NCI-H345 treated with DMSO at 0.1 percent for 48 hours (cell line): ENCODE measurements at regions not wholly inside any gene's neighbourhood (a gene's known extent, or its start where the extent isn't known, plus 50 kb on each side); places are given as distances from the start of the nearest gene placed in this dataset.
"Not testable (repeated sequence)": the region's sequence is repeated elsewhere in the genome, so short reads cannot be mapped to it uniquely, and the experiment has no call there.

Experiments used
- DNase-seq: peaks from one replicate; lab custom pipeline; 2025; ENCODE audit not compliant: unreplicated experiment; lab: John Stamatoyannopoulos, UW

DNA sequence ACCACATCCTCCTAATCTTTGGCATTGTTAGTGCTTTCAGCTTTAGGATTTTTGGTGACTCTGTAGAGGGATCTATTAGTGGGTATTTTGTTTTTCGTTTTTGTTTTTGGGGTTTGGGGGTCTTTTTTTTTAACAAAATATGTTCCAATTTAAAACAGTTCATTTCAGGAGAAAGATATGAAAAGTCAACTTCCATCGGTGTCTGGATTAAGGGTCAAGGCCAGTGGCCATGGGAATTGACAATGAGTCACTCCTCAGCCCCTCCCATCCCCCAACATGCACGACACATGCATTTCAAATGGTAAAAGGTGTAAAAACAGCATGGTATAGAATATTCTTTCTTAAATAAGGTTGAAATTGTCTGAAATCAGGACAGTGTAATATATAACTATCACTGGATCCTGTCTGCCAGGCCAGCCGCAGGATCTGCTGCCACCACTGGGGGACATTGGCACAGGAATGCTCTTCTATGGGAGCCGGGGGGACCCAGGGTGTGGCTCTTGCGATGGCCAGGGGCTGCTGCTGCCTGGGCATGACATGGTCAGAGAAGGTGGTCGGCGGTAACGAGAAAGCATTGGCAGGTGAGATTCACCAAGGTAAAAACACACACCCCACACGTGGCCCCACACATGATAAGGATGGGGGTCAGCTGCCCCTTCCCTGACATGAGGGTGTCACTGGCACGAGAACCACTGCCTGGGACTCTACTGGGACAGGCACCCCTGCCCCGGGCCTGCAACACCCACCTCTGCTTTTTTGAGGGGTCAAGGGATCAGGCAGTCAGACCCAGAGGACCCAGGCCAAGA lies 126.2 kb upstream of the KCTD7 start:
- no peak for DNase-seq

DNA sequence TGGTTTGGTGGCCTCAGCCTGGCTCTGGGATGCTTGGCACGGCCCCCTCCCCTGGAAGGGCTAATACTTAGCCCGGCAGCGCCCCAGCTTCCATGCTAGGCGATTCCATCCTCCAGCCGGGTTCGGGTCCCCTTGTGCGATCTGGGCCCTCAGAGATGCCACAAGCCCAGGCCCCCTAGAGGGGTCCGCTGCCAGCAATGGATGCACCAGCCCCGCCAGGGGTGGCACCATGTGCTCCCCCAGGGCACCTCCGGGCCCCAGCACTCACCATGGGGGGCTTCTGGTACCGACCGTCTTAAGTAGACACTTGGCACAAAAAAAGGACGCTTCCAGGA lies 125.7 kb upstream of the KCTD7 start:
- no peak for DNase-seq

DNA sequence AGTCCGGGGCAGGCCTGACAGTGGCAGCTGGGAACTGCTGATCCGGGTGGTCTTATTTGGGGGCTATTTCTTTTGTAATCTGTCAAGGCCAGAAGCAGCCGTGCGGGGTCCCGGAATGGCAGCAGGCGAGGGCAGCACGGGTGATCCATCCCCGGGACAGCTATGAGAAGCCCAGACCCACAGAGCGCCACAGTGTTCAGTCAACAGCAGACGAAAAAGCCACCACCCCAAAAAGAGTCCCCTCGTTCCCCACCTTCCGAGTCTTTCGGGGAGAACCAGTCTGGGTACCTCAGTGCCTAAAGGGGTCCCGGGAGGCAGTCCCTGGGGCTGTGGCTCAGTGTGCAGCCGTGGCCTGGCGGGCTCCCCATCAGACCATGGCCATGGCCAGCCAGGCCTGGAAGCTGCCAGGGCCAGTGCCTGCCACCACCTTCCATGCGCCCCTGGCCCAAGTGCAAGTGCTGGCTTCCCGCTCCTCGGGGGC lies 125.1 kb upstream of the KCTD7 start:
- no peak for DNase-seq

DNA sequence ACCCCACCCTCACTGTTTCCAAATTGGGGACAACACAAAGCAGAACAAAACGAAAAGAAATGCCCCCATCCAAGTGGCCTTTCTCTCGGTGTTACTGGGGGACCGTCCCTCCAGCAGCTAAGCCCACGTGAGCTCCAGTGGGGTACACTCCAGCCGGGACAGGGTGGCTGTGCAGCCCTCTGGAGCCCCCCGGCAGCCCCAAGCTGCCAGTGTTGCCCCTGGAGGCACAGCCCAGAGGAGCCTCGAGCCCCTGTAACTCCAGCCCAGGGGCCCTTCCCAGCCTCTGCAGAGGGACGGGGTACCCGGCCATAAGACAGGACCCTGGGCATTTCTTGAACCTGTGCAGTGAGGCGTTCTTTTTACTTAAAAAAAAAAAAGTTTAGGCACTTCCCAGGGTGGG lies 124.5 kb upstream of the KCTD7 start:
- no peak for DNase-seq

DNA sequence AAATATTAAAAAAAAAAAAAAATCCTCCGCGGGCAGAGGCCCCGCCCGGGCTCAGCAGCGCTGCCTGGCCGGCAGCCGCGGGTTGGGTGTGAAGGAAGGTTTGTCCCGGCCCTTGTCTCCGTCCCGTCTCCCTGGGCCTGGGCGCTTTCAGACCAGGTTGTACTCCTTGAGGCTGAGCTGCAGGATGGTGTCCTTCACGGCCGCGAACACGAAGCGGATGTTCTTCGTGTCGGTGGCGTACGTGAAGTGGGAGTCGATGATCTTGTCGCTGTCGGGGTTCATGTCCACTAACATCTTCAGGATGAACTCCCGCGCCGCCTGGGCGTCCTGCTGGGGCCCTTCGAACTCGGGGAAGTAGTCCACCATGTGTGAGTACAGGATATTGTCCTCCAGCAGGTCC lies 123.7 kb upstream of the KCTD7 start:
- no peak for DNase-seq

DNA sequence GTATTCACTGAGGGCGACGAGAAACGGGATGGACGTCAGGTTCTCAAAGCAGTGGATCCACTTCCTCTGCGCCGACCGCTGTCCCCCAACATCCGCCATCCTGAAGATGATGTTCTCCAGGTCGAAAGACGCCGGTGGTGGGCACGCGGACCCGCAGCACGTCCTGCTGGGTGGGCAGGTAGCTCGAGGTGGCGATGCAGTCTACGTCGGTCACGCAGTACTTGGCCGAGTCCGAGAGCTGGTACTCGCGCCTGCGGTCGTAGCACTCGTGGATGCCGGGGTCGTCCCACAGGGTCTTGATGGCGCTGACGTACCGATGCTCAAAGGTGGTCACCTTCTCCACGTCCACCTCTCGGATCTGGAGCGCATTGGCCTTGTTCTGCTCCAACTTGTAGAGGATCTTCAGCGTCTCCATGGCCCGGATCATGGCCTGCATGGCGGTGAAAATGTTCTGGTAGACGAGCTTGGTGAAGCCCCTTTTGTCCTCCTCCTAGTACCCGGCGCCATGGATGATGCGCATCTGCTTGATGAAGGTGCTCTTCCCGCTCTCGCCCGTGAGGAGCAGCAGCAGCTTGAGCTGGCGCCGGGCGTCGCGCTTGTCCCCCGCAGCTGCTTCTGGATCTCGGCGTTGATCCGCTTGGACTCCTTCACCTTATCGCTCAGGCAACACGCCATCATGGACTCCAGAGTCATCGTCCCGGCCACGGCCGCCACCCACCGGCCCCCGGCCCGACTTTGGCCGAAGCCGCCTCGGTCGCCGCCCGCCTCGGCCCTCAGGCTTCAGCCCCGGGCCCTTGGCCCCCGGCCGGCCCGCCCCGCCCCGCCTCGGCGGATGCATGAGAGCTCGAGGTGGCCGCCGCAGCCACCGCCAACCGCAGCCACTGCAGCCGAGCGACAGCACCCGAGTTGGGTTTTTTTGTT lies 122.9 kb upstream of the KCTD7 start:
- DNase-seq, result no peak

DNA sequence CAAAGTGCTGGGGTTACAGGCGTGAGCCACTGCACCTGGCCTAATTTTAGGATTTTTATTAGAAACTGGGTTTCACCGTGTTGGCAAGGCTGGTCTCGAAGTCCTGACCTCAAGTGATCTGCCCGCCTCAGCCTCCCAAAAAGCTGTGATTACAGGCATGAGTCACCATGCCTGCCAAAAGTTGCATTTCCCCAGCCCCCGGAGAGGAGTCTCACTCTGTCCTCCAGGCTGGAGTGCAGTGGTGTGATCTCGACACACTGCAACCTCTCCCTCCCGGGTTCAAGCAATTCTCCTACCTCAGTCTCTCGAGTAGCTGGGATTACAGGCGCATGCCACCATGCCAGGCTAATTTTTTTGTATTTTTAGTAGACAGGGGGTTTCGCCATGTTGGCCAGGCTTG lies 122.0 kb upstream of the KCTD7 start:
- not testable (repeated sequence) for DNase-seq

DNA sequence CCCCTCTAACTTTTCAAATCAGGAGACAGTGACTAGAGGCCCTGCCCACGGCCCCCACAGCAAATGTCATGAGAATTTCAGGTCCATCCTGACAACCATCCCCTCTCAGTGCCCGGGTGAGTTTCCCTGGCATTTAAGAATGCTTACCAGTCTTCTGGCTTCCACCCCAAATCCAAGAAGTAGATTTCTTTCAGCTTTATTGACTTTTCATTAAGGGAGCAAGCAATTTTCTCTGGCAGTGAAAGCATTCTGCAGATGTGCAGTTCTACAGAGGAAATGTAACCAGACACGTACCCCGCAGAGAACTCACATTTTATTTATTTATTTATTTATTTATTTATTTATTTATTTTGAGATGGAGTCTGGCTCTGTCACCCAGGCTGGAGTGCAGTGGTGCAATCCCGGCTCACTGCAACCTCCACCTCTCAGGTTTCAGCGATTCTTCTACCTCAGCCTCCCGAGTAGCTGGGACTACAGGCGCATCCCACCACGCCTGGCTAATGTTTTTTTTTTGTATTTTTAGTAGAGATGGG lies 120.9 kb upstream of the KCTD7 start:
- no peak for DNase-seq

DNA sequence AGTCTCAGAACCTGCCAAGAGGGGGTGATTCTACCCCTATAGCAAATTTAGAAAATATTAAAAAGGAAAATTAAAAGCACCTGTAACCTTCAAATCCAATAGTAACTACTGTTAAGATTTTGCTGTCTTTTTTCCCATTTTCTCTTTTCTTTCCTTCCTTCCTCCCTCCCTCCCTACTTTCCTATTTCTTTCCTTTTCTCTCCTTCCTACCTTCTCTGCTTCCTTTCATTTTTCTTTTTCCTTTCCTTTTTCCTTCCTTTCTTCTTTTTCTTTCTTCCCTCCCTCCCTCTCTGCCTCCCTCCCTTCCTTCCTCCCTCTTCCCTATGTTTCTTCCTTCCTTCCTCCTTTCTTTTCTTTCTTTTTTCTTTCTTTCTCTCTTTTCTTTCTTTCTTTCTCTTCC lies 120.2 kb upstream of the KCTD7 start:
- no peak for DNase-seq

DNA sequence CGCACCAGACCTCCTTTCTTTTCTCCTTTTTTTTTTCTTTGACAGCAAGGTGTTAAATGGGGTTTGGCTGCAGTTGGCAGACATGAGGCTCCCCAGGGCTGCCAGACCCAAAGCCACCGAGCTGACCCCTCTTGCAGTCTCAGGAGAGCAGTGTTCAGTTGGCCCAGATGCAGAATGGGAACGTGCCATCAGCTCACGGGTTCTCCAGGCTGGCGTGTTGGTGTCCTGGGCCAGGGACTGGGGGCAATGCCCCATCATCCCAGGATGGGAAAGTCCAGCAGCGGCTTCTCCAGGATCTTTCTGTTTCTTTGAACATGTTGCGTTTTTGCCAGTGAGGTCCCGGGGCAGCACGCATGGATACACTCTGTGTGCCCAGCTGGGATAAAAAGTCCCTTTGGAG lies 114.6 kb upstream of the KCTD7 start:
- no peak for DNase-seq

DNA sequence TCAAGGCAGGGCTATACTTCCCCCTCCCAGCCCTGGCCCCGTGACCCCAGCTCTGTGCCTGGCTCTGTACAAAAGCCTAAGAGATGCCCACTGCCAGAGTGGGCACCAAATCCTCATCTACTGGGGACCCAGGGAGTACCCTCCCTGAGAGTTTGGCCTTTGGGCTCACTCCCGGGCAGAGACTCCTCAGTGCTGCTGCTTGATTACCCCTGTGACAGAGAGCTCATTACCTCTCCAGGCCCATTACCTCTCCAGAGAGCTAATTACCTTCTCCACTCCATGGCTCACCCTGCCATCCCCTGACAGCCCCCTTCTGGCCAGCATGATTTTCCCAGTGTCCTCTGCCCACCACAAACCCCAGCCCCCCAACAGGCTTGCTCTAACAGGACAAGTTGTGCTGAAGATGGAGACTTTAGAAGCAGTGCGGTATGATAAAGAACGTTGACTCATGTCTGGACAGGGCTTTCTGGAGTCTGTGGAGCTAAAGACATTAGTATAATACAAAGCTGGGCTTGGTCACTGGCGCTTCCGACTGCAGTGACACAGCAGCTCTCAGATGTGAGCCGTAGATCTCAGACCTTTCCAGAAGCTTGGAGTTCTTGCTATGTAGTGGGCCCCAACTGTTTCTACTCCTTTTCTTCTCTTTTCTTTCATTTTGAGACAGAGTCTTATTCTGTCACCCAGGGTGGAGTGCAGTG lies 111.3 kb upstream of the KCTD7 start:
- DNase-seq, result no peak

DNA sequence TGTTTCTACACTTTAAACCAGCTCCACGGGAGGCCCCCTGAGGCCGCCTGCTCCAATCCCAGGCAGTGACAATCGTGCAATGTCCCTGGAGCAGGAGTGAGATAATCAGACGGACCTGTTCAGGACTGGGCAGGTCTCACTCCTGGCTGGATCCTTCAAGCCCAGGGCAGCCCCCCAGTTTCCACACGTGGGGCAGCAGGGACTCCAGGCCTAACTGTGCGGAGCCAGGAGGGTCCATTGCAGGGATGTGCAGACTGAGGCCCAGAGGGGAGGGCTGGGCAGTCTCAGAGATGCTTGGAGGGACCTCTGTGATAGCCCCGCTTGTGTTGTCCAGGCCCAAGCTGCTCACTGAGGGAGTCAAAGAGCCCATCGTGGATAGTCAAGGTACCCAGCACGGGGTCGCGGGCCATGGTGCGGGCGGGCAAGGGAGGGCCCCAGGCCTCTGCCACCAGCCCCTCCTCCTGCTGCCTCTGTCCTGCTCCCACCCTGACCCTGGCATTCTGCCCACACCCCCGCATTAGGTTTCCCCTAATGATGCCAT lies 110.5 kb upstream of the KCTD7 start:
- DNase-seq, result no peak

DNA sequence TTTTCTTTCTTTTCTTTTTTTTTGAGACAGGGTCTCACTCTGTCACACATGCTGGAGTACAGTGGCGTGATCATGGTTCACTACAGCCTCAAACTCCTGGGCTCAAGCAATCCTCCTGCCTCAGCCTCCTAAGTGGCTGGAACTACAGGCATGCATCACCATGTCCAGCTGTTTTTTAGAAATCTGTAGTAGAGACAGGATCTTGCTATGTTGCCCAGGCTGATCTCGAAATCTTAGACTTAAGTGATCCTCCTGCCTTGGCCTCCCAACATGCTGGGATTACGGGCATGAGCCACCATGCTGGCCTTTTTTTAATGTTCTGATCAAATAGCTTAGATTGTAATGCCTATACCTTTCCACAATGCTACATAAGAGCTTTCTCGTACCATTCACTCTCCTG lies 107.0 kb upstream of the KCTD7 start:
- no peak for DNase-seq

DNA sequence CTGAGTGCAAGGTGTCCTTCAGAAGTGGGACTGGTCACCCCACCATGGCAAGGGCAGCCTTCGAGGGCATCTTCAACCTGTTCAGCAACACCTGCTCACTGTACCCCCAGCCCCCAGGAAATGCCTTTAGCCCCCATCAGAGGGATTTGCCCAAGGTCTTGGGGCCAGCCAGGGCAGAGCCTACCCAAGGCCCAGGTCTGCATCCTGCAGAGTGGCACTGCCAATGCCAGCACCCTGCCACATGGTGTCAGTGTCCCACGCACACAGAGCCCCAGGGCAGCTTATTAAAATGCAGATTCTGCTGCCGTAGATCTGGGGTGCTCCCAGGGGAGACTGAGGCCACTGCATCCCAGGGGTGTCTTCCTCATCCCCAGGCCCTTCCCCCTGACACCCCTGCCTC lies 106.2 kb upstream of the KCTD7 start:
- no peak for DNase-seq

DNA sequence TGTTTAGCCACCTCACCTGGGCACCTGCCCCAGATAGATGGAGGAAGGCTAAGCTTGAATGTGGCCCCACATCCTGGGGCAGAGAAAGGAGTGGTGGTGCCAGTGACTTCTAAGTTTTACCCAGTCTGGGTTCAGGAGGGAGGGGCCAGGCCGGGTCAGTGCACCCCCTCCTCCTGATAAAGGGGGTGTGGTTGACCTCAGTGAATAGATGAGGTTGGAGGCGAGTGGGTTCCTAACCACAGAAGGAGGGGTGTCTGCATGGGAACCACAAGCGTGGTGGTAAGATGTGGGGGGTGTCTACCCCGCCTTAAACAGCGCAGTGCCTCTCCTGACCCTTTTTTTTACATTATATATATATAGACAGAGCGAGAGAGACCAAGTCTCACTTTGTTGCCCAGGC lies 105.3 kb upstream of the KCTD7 start:
- no peak for DNase-seq

DNA sequence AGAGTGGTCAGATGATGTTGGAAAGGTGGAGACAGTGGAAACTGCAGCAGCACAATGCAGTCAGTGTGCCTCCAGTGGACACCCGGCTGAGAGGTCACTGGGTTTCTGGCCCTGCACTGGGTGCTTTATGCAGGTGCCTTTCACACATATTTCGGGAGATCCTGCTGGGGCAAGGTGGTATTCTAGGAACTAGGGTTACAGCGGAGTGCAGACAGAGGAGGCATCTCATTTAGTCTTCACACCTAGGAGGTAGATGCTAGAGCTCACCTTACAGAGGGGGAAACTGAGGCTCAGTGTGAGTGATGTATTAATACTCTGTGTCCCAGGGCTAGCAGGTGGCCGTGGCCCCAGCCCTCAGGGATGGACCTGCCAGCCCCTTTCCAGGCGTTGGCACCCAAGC lies 103.9 kb upstream of the KCTD7 start:
- no peak for DNase-seq

DNA sequence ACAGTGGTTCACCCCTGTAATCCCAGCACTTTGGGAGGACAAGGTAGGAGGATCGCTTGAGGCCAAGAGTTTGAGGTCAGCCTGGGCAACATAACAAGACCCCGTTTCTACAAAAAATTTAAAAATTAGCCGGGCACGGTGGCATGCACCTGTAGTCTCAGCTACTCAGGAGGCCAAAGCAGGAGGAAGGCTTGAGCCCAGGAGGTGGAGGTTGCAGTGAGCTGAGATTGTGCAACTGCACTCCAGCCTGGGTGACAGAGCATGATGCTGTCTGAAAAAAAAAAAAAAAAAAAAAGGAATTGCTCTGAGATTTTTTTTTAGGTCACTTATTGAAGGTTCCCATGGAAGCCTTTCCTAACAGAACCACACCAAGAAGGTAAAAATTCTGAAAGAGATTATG lies 101.9 kb upstream of the KCTD7 start:
- DNase-seq, result not testable (repeated sequence)

DNA sequence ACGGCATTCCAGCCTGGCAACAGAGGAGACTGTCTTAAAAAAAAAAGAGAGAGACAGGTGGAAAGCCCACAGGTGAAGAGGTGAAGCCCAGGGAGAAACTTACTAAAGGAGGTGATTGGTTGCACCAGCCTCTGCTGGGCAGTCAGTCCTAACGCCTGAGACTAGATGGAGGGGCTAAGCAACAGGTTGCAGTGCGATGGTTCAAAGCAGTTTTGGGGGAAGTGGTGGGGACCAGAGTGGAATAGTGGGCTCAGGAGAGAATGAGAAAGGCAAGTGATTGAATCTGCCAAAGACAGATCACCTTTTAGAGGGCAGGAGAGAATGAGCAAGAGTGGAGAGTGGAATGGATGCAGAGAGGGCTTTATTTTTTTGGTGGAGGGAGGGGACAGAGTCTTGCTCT lies 100.0 kb upstream of the KCTD7 start:
- DNase-seq, result no peak

DNA sequence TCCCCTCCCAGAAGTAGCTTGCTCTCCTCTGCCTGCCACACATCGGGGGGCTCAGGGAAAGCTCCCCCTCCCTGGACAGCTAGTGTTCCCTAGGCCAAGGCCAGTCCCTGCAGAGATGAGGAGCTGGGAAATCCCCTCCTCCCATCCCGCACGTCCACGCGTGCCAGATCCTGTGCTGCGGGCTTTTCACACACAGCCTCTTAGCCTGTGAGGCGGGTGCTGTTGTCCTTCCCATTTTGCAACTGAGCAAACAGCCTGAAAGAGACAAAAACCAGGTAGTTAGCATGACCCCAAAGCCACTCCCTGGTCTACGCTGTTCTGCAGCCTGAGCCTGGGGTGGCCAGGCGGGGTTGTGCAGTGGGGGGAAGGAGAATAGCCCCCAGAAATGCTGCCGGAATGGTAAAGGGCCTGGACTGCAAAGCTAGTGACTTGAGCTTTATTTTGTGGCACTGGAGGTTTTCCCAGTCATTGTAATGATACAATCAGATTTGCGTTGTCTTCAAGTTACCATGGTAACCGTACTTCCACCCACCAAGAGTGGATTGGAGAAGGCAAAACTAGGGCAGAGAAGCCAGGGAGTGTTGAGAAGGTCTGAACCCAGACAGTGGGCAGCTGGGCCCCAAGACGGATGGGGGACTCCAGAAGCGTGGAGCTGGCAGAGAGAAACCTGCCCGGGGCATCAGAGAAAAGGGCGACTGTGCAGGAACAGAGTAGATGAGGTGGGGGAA lies 98.6 kb upstream of the KCTD7 start:
- DNase-seq, result no peak
